ENCODE measurements at regions not wholly inside any gene's neighbourhood (a gene's known extent, or its start where the extent isn't known, plus 50 kb on each side); places are given as distances from the start of the nearest gene placed in this dataset.
"Not testable (repeated sequence)": the region's sequence is repeated elsewhere in the genome, so short reads cannot be mapped to it uniquely, and the experiment has no call there.

DNA sequence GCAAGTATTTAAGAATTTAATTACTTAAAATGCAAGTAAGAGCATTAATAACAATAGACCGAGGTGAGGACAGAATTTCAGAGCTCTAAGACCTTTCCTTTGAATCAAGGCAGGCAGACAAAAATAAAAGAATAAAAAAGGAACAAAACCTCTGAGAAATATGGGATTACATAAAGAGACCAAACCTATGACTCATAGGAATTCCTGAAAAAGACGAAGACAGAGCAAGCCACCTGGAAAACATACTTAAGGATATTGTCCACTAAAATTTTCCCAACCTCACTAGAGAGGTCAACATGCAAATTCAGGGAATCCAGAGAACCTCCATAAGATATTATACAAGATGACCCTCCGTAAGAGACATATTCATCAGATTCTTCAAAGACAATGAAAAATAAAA, 325.1 kb downstream of the AEBP2 start:
- no peaks in the 10 kb centered on the region for H3K36me3 ChIP-seq
- no peak for DNase-seq (ENCODE audit: low read depth in 1 of 2, low spot score in 1 of 2)
- H3K27ac ChIP-seq = no peak overlapping the region
- no peak overlapping the region for H3K4me3 ChIP-seq
- H3K9me3 ChIP-seq (ENCODE audit: low read depth) = no peaks in the 10 kb centered on the region
- no peak for TF ChIP-seq CTCF (IDR thresholded peaks at IDR 0.05; ENCODE audit: low read depth, low read length)
- H3K27me3 ChIP-seq = no peaks in the 10 kb centered on the region
- H3K4me1 ChIP-seq (ENCODE audit: low read depth) = no peaks in the 10 kb centered on the region

DNA sequence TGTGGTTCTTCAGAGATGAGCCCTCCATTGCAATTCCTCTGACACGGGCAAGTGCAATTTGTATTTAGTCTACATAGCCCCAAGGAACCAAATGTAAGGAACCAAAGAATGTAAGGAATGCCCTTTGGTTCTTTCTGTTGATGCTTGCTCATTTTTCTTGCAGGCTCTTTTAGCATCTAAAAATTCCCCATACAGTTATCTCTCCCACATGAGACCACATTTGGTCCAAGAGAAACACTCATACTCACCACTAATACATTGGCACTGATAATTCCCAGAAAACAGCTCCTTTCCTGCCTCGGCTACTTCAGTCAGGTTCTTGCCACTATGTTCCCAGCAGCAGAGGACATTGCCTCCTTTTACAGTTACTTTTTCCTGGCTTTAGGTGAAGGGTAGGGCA, 332.6 kb downstream of the AEBP2 start:
- Histone ChIP-seq H3K4me1 (ENCODE audit: low read depth) (no peaks in the 10 kb centered on the region), H3K36me3 (no peaks in the 10 kb centered on the region), H3K4me3 (no peak overlapping the region), H3K9me3 (ENCODE audit: low read depth) (no peaks in the 10 kb centered on the region), H3K27ac (no peak overlapping the region), H3K27me3 (no peaks in the 10 kb centered on the region)
- DNase-seq (ENCODE audit: low read depth in 1 of 2, low spot score in 1 of 2) = peak in 1 of 2 donors; percentile 91
- TF ChIP-seq CTCF (IDR thresholded peaks at IDR 0.05; ENCODE audit: low read depth, low read length) = peak; percentile 3

DNA sequence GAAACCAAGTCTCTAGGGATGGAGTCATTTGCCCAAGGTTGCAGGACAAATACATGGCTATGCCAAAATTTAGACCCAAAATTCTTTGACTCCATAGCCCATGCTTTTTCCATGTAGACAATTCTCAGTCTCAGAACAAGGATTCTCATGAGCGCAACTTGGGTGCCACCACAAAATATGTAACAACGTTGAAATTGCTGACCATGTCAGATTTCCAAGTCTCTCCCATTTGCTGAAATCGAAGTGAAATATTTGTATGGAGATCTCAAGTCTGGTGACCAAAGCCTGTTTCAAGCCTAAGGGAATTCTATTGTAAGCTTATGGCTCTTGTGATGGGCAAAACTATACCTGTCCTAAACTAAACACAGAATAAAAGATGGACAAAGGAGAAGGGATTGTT, 333.5 kb downstream of the AEBP2 start:
- Histone ChIP-seq H3K4me1 (ENCODE audit: low read depth) (no peaks in the 10 kb centered on the region), H3K36me3 (no peaks in the 10 kb centered on the region), H3K9me3 (ENCODE audit: low read depth) (no peaks in the 10 kb centered on the region), H3K27ac (no peak overlapping the region), H3K4me3 (no peak overlapping the region), H3K27me3 (no peaks in the 10 kb centered on the region)
- DNase-seq (ENCODE audit: low read depth in 1 of 2, low spot score in 1 of 2) = no peak
- no peak for TF ChIP-seq CTCF (IDR thresholded peaks at IDR 0.05; ENCODE audit: low read depth, low read length)

GRCh38 chr12:19775241-19775640, 335.9 kb downstream of the AEBP2 start:
- H3K9me3 ChIP-seq (ENCODE audit: low read depth) = no peaks in the 10 kb centered on the region
- H3K36me3 ChIP-seq = no peaks in the 10 kb centered on the region
- H3K27ac ChIP-seq = no peak overlapping the region
- no peak for DNase-seq (ENCODE audit: low read depth in 1 of 2, low spot score in 1 of 2)
- no peak overlapping the region for H3K4me3 ChIP-seq
- H3K4me1 ChIP-seq (ENCODE audit: low read depth) = no peaks in the 10 kb centered on the region
- no peak for TF ChIP-seq CTCF (IDR thresholded peaks at IDR 0.05; ENCODE audit: low read depth, low read length)
- no peaks in the 10 kb centered on the region for H3K27me3 ChIP-seq

- H3K4me1 ChIP-seq (ENCODE audit: low read depth); DNase-seq (ENCODE audit: low read depth in 1 of 2, low spot score in 1 of 2); H3K36me3 ChIP-seq; H3K27me3 ChIP-seq; H3K4me3 ChIP-seq; H3K9me3 ChIP-seq (ENCODE audit: low read depth); H3K27ac ChIP-seq: not testable (repeated sequence)
These were observed 336.7 kb downstream of the AEBP2 start for GRCh38 chr12:19775976-19776375.

DNA sequence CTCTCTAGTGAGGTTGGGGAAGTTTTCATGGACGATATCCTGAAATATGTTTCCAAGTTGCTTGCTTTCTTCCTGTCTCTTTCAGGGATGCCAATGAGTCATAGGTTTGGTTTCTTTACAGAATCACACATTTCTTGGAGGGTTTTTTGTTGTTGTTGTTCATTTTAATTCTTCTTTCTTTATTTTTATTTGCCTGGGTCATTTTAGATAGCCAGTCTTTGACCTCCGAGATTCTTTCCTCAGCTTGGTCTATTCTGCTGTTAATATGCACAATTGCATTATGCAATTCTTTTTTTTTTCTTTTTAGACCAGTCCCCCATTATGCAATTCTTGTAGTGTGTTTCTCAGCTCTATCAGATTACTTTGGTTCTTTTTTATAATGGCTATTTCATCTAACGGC, 338.9 kb downstream of the AEBP2 start:
- Histone ChIP-seq H3K27me3 (no peaks in the 10 kb centered on the region), H3K4me3 (no peak overlapping the region), H3K27ac (no peak overlapping the region), H3K9me3 (ENCODE audit: low read depth) (no peaks in the 10 kb centered on the region), H3K4me1 (ENCODE audit: low read depth) (no peaks in the 10 kb centered on the region), H3K36me3 (no peaks in the 10 kb centered on the region)
- TF ChIP-seq CTCF (IDR thresholded peaks at IDR 0.05; ENCODE audit: low read depth, low read length) = no peak
- peak in 1 of 2 donors; percentile 66 for DNase-seq (ENCODE audit: low read depth in 1 of 2, low spot score in 1 of 2)

Data from cardiac muscle cell (in vitro differentiated cells and primary cell).